GM18498 (cell line): ENCODE measurements at regions not wholly inside any gene's neighbourhood (a gene's known extent, or its start where the extent isn't known, plus 50 kb on each side); places are given as distances from the start of the nearest gene placed in this dataset.

ENCODE experiments used
- ATAC-seq: cut with Tn5 transposase; IDR thresholded peaks from one replicate; pipeline ENCODE4 v1.9.1; 2021; ENCODE audit warnings: mild to moderate bottlenecking, moderate library complexity; ENCODE audit not compliant: unreplicated experiment

DNA sequence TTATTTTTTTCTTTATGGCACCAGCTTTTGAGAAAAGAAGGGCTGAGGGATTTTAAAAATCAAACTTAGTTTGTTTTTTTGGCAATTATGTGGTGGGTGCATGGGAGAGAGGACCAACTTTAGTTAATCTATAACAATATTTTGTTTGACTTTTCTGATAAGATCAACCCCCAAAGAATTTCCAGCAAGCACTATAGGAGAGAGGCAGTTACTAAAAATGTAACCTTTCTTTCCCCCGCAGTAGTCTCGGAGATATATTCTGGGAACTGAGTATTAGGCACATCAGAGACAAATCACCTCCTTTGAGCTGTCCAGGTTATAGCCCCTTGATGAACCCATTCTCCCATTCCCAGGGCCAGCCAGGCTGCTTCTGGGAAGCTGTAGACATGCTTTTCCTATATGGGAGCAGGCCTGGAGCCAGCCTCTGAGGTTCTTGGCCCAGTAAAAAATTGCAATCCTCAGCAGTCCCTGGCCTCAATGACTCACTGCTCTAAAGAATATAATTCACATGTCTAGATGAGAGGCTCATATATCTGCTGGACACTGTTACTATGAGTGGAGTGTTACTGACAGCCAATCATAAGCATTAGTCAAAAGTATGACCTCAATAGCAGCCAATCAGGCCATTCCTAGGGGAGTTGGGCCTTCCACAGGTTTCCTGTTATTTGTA is 138.3 kb upstream of the AGBL1 start:
- ATAC-seq, result no peak

DNA sequence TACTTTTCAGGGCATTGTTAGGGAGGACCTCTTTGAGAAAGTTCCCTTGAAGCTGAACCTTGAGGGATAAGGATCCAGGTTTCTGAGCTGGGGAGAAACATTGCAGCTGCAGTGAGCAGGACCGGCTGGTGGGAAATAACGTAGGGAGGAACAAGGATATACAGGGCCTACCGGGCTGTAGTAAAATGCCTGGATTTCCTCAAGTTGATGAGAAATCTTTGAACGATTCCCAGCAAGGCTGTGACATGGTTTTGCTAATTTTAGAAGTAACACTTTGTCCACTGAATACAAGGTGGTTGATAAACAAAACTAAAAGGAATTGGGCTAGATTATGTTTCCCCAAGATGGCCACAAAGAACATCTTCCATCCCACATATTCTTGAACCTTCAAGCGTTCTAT is 137.0 kb upstream of the AGBL1 start:
- ATAC-seq, result no peak

DNA sequence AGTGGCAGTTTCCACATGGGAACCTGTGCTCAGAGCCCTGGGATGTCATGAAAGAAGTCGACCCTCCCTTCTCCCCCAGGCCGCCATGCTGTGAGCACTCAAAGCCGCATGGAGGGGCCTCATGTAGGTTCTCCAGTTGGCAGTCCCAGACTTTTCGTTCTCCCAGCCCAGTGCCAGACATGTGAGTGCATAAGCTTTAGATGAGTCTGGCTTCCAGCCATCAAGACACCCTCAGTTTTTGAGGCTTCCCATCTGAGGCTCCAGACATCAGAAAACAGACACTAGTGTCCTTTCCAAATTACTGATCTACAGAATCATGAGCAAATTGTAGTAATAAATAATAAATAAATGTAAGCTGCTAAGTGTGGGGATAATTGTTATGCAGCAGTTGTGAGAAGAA is 136.5 kb upstream of the AGBL1 start:
- no peak for ATAC-seq

DNA sequence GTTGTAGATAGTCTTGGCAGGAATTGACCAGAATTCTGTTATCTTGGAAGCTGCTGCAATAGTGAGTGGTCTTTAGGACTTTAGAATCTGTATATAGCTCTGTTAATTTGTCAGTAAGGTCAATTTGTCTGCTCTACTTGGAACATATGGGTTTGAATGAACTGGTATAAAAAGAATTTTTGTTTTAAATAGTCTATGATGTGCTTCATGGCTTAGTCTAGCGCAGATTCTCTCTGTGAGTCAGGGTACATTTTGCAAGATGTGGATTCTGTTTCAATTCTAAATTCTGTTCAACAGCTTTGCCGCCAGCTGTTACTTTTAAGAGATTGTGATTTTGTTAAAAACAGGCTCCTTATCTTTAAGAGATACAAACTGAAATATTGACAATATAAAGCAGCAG is 135.9 kb upstream of the AGBL1 start:
- no peak for ATAC-seq

GRCh38 chr15:85947021-85947420 is 132.7 kb upstream of the AGBL1 start:
- no peak for ATAC-seq

DNA sequence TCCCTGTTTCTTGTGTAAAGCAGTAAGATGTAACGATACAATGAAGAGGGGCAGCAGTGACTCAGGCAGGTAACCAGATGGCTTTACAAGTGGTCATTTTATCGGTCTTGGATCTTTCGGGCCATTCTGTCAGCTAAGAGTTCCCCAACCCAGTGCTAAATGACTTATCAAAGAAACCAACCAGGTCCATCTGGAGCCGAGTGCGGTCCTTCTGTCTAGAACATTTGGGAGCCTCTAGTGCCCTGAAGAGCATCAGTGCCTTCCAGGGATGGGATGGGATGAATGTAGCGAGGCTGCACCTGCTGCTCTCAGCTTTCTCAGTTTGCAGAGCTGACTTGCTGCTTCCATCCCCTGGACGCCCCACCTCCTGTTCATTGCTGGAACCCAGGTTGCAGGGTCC is 131.7 kb upstream of the AGBL1 start:
- ATAC-seq, result no peak

DNA sequence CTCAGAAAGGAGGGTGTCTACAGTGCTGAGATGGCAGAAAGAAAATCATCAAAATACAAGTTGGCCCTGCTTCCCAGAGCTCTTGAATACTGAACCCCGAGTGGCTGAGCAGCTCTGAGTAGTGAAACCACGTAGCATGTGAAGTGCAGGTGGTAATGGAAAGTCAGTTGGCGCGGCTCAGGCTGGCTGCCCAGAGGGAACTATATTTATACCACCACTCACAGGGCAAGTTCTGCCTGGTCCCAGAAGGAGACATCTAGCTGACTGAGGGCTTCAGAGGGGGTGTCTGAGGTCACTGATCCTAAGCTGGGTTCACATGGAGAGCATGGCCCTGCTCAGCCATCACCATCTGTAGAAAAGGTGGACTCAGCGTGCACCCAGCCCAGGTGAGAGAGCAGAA is 129.6 kb upstream of the AGBL1 start:
- ATAC-seq, result peak; percentile 93

- no peak for ATAC-seq
These were observed 125.1 kb upstream of the AGBL1 start for GRCh38 chr15:85954586-85954985.

DNA sequence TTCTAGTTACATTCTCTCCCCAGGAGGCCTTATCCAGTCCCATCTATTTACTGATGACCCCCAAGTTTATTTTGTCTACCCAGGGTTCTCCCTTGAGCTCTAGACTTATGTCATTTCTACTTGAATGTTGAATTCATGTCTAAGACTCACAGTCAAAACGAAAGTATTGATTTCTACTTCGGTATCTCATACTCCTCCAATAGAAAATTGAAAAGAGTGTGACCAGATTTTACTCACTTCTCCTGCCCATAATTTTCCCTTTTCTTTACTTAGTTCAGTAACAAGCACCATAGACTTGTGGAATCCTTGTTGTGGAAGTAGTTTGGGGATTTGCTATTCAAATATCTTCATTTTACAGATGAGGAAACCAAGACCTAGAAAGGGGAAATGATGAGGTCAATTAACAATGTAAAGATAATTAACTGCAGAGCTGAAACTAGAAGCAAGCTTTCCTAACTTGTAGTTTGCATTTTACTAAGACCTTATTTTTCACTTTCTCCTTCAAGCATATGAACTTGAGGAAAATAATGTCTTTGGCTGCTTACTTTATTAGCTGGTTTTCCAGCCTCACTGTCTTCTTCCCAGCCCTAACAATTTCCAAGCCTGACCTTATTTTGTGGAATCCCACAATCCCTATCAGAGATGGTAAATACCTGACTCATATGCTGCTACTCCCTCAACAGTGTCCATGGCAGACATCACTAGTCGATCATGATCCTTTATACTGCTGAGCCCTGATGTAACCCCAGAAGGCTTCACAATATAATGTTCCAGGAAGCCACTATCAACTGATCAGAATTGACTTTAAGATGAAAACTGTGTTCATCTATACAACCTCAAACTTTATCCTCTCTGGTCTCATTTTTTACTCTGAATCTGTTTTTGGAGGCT is 123.9 kb upstream of the AGBL1 start:
- peak; percentile 83 for ATAC-seq

DNA sequence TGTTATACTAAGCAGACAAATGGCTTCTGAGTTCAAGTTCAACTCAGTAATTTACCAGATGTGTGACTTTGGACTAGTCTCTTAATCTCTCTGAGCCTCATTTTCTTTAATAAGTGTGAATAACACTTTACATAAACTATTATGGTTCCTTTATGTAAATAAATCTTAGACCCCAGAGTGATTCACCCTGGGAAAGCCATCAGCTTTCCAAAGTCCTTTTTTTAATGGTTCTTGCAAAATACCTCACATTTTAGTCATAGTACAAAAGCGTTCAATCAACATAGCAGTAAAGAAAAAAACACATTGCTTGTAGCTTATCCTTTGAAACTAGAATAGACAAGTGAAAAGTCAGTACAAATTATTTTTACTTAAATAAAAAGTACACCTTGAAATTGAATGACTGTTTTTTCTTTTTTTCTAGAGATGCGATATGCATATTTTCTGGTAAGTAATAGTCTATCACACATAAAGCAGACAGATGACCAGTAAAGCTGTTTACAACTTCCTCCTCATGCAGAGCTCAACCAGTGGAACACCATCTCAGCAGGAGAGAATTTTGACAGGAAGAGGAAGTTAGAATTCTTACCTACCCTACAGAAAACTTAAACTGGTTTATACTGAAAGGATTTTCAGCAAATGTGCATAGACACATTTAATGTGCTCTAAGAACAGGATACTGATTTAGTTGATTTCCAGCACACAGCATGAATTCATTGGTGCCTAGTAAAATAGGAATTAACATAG is 123.0 kb upstream of the AGBL1 start:
- no peak for ATAC-seq

DNA sequence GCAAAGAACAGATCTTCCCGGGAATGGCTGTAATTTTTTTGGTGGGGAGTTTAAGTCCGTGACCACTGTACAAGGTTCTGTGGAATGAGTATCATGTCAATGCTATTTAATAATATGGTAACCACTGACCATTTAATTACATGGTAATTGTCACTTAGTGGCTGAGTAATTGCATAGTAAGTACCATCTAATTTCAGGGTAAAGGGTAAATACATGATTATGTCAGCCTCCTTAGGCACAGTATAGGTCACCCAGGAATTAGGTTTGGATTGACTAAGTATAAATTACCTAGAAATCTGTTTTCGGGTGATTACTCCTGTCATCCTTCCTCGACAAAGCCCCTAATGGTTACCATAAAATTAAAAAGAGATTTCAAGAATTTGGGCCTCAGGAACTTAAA is 120.1 kb upstream of the AGBL1 start:
- no peak for ATAC-seq

DNA sequence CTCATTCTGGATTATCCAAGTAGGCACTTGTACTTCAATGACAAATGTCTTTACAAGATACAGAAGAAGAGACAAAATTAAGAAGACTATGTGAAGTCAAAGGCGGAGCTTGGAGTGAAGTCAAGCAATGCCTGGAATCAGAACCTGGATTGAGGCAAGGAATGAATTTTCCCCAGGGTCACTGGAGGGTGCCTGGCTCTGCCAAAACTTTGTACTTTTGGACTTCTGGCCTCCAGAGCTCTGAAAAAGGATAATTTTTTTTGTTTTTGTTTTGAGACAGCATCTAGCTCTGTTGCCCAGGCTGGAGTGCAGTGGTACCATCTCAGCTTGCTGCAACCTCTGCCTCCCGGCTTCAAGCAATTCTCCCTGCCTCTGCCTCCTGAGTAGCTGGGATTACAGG is 119.3 kb upstream of the AGBL1 start:
- ATAC-seq, result no peak

DNA sequence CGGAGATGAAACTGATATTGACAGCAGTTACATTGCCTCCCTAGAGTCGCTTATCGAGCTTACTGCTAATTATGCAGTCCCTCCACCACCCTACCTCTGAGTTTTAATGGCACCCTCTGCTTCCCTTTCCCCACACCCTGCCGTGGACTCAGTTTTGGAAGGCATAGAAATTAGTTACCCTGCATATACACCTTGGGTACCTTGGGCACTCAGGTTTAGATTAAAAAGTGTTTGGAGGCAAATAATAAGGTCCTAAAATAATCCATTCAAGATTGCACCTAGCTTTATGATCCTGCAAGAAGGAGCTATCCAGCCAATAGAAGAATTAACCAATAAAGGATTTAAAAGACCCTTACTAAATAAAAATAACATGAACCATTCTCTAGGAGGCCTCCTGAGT is 117.8 kb upstream of the AGBL1 start:
- no peak for ATAC-seq

GRCh38 chr15:85963262-85963760 is 116.4 kb upstream of the AGBL1 start:
- ATAC-seq, result no peak

DNA sequence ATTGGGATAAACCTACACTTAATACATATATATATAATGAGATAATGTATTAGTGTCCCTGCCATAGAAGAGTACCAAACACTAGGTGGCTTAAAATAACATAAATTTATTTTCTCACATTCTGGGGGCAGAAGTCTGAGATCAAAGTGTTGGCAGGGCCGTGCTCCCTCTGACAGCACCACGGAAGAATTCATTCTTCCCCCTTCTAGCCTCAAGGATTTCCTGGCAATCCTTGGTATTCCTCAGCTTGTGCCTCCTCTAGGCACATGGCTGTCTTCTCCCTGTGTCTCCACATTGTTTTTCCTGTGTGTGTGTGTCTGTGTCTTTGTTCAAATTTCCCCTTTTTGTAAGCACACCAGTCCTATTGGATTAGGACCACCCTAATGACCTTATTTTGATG is 115.2 kb upstream of the AGBL1 start:
- ATAC-seq, result no peak

- no peak for ATAC-seq
These were observed 112.1 kb upstream of the AGBL1 start for GRCh38 chr15:85967553-85967952.

DNA sequence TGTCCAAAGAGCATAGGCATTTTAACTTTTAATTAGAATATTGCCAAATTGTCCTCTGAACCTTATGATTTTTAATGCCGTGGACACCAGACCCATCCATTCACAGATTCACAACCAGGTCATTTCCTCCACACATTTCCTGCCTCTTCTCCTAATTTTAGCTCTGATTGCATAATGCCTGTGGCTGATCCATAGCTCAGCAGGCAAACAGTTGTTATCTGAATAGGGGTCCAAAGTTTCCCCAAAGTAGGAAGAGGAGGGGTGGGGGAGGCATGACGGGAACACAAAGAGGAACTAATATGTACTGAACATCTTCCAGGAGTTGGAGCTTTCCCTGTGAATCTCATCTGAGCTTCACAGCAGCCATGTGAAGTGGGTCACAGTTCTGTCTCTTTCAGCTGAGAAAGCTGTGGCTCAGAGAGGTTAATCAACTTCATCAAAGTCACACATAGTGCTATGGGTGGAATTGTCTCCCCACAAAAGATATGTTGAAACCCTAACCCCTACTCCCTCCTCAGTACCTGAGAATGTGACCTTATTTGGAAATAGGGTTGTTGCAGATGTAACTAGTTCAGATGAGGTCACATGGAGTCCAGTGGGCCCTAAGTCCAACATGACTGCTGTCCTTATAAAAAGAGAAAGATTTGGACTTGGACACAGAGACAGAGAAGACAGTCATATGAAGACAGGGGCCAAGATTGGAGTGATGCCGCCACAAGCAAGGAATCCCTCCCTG is 106.7 kb upstream of the AGBL1 start:
- ATAC-seq, result no peak

DNA sequence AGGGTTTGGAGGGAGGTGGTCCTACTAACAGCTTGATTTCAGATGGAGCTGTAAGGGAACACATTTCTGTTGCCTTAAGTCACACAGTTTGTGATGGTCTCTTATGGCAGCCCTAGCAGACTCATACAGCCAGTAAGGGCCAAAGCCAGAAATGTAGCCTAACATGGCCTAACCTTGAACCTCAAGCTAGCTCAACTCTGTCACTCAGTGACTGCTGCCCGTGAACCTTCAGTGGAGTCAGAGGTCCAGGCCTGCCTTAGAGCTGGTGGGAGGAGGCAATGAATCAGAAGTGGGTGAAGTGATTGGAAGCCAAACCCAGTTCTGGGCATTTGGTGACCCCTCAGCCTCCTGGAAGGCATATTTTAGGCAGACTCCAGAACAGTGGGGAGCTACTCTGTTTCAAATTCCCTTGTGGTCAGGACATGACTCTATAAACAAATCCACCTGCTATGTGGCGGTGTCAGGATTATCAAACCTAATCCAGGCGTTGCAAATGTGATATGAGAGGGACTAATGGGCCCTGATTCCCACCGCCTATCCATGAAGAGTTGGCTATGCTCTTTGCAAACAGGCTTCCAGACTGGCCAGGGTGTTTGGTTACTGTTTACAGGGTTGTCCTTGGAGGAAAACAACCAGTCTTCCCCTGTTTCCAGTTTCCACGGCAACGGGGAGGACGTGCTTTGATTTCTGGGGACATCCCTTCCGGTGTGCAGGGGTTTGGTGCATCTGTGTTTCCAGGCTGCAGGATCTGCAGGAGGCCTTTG is 105.9 kb upstream of the AGBL1 start:
- no peak for ATAC-seq

DNA sequence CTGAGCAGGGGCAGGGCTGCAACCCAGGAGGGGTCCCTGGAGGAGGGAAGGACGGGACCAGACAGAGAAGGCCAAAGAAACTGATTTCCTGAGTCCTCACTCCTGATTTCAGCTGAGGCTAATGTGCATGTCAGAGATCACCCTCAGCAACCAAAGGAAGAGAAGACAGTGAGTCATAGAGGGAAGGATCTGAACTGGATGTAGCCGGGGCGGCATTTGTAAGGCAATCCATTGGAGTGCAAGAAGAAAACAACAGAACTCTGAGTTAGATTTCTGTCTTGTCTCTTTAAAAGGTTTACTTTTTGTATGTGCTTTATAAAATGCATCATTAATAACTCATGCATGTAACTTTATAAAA is 105.3 kb upstream of the AGBL1 start:
- no peak for ATAC-seq

GRCh38 chr15:85974742-85975141 is 104.9 kb upstream of the AGBL1 start:
- ATAC-seq, result no peak
